Stimulated activated CD4-positive, alpha-beta T cell treated with anti-CD3 and anti-CD28 coated beads, TNF-alpha, amount 100 ng/mL, for 48 hours (primary cell): ENCODE measurements at regions not wholly inside any gene's neighbourhood (a gene's known extent, or its start where the extent isn't known, plus 50 kb on each side); places are given as distances from the start of the nearest gene placed in this dataset.

Experiments used
- DNase-seq, 3 donors: peaks; one replicate each; pipeline ENCODE4 v3.0.0-alpha.2; 2020; ENCODE audit warnings: low read depth in 3 of 3

GRCh38 chr9:135196474-135196873 lies 109.0 kb downstream of the OLFM1 start:
- no peak for DNase-seq

GRCh38 chr9:135198144-135198543 lies 110.7 kb downstream of the OLFM1 start:
- no peak for DNase-seq

- no peak for DNase-seq
These were observed 111.3 kb downstream of the OLFM1 start for GRCh38 chr9:135198586-135199285.

GRCh38 chr9:135199489-135199888 lies 112.0 kb downstream of the OLFM1 start:
- DNase-seq: no peak

- no peak for DNase-seq
These were observed 114.2 kb downstream of the OLFM1 start for GRCh38 chr9:135201711-135202110.

GRCh38 chr9:135204177-135204576 lies 116.7 kb downstream of the OLFM1 start:
- DNase-seq: no peak

- no peak for DNase-seq
These were observed 121.7 kb downstream of the OLFM1 start for GRCh38 chr9:135209136-135209535.

- no peak for DNase-seq
These were observed 122.4 kb downstream of the OLFM1 start for GRCh38 chr9:135209852-135210251.

GRCh38 chr9:135210676-135211523 lies 123.4 kb downstream of the OLFM1 start:
- no peak for DNase-seq

GRCh38 chr9:135211524-135211890 lies 124.0 kb downstream of the OLFM1 start:
- no peak for DNase-seq

- no peak for DNase-seq
These were observed 125.5 kb downstream of the OLFM1 start for GRCh38 chr9:135212961-135213360.

- DNase-seq: no peak
These were observed 126.1 kb downstream of the OLFM1 start for GRCh38 chr9:135213566-135213965.

- DNase-seq: no peak
These were observed 126.7 kb downstream of the OLFM1 start for GRCh38 chr9:135214054-135214640.

GRCh38 chr9:135214706-135215105 lies 127.2 kb downstream of the OLFM1 start:
- DNase-seq: no peak

GRCh38 chr9:135215571-135216161 lies 128.2 kb downstream of the OLFM1 start:
- DNase-seq: no peak

GRCh38 chr9:135216236-135216635 lies 128.8 kb downstream of the OLFM1 start:
- DNase-seq: no peak

- DNase-seq: no peak
These were observed 129.4 kb downstream of the OLFM1 start for GRCh38 chr9:135216791-135217441.

GRCh38 chr9:135217836-135218235 lies 130.4 kb downstream of the OLFM1 start:
- no peak for DNase-seq

- DNase-seq: no peak
These were observed 131.1 kb downstream of the OLFM1 start for GRCh38 chr9:135218331-135219225.

GRCh38 chr9:135219676-135220600 lies 132.5 kb downstream of the OLFM1 start:
- no peak for DNase-seq
